MM.1S (cell line): ENCODE measurements at regions not wholly inside any gene's neighbourhood (a gene's known extent, or its start where the extent isn't known, plus 50 kb on each side); places are given as distances from the start of the nearest gene placed in this dataset.

ENCODE experiments used
- EZH2phosphoT487 ChIP-seq: fragments of 300-600 bp; sonication (generic); IDR thresholded peaks from 2 replicates; pipeline ENCODE4 v1.6.1; 2018; ENCODE audit warnings: antibody characterized with exemption, low read length
- TF ChIP-seq, protein P1 (sequence below): fragments of 300-600 bp; sonication (generic); IDR thresholded peaks from 2 replicates; pipeline ENCODE4 v1.5.1; 2016; ENCODE audit warnings: antibody characterized with exemption, low read length, mixed read lengths

DNA sequence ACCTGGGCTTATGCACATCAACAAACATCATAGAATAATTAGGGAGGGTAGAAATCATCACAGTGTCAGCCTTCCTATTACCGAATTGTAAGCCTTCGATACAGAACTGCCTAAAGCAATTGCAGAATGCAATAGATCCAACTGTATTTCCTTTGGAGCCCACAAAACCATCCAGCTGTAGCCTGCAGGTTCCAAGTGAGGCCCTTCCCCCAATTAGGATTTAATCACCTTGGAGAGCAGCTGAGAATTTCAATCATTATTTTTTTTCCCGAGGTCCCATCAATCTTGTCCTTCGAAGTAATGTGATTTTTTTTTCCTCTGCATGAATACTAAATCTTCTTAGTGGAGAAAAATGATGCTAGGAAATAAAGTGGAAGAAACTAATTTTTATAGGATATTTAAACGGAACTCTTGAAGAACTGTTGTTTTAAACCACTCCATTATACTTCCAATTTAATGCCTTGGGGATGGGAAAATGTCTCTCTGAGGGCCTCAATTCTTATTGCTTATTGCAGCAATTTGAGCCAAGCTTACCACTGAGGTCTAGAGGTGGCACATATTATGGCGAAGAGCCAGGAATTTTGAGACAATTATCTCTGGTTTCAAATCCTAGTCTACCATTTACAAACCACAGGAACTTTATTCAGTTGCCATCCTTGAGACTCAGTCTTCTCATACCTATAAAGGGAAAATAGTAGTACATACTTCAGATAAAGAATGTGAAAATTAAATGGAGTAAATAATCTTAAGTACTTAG lies 953.4 kb upstream of the IGFBP7 start:
- TF ChIP-seq, protein P1, sequence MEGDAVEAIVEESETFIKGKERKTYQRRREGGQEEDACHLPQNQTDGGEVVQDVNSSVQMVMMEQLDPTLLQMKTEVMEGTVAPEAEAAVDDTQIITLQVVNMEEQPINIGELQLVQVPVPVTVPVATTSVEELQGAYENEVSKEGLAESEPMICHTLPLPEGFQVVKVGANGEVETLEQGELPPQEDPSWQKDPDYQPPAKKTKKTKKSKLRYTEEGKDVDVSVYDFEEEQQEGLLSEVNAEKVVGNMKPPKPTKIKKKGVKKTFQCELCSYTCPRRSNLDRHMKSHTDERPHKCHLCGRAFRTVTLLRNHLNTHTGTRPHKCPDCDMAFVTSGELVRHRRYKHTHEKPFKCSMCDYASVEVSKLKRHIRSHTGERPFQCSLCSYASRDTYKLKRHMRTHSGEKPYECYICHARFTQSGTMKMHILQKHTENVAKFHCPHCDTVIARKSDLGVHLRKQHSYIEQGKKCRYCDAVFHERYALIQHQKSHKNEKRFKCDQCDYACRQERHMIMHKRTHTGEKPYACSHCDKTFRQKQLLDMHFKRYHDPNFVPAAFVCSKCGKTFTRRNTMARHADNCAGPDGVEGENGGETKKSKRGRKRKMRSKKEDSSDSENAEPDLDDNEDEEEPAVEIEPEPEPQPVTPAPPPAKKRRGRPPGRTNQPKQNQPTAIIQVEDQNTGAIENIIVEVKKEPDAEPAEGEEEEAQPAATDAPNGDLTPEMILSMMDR = no peak
- no peak for TF ChIP-seq EZH2phosphoT487
